K562 (cell line): ENCODE measurements at regions not wholly inside any gene's neighbourhood (a gene's known extent, or its start where the extent isn't known, plus 50 kb on each side); places are given as distances from the start of the nearest gene placed in this dataset.

Experiments used
- CREM ChIP-seq: IDR thresholded peaks from 2 replicates; pipeline ENCODE4 v1.6.1; 2014; ENCODE audit warnings: antibody characterized with exemption, low read depth
- ELK1 ChIP-seq: sonication (generic); formaldehyde crosslinking; IDR thresholded peaks from 2 replicates; pipeline ENCODE4 v1.8.1; 2022; ENCODE audit warnings: missing genetic modification reagents

GRCh38 chr17:79232957-79233356, 158.3 kb downstream of the ENGASE start:
- TF ChIP-seq CREM (no peak), ELK1 (CRISPR knock-in tag) (no peak)
